HEK293 (cell line): ENCODE measurements at regions not wholly inside any gene's neighbourhood (a gene's known extent, or its start where the extent isn't known, plus 50 kb on each side); places are given as distances from the start of the nearest gene placed in this dataset.
"Not testable (repeated sequence)": the region's sequence is repeated elsewhere in the genome, so short reads cannot be mapped to it uniquely, and the experiment has no call there.

Experiments
- CTCF ChIA-PET: fragments of 350-600 bp; formaldehyde crosslinking; extraction: SDS; loops from one replicate; lab custom pipeline; 2021; ENCODE audit warnings: antibody characterized with exemption; lab: Yijun Ruan, JAX
- POLR2A ChIA-PET: fragments of 300-600 bp; formaldehyde crosslinking; extraction: SDS; loops from one replicate; lab custom pipeline; 2020; ENCODE audit warnings: antibody characterized with exemption, inconsistent platforms; lab: Yijun Ruan, JAX
- H3K27ac ChIP-seq: fragments of 200-500 bp; sonication (Bioruptor generic); 2 replicates; pipeline ENCODE4 v1.5.1; 2014; ENCODE audit warnings: low read depth, low read length, control low read depth, inconsistent platforms; ENCODE audit errors: extremely low read depth
- H3K36me3 ChIP-seq, 2 experiments: fragments of 200-500 bp in 1 of 2; sonication (Bioruptor generic) in 1 of 2; 1 replicate in 1 of 2; 2 replicates in 1 of 2; pipeline ENCODE4 v1.5.1; 2014 to 2017; ENCODE audit warnings: inconsistent platforms in 2 of 2, low read length in 2 of 2; ENCODE audit not compliant: control insufficient read depth in 2 of 2, insufficient read depth in 1 of 2
- H3K4me1 ChIP-seq: fragments of 200-500 bp; sonication (Bioruptor generic); 2 replicates; pipeline ENCODE4 v1.5.1; 2014; ENCODE audit warnings: mild to moderate bottlenecking, low read length, inconsistent platforms; ENCODE audit not compliant: control insufficient read depth, insufficient read depth
- H3K4me3 ChIP-seq: 2 replicates; pipeline ENCODE4 v1.5.1; 2011; ENCODE audit warnings: low read depth, mild to moderate bottlenecking, control low read depth, low read length, moderate library complexity
- H3K9me3 ChIP-seq: fragments of 200-500 bp; sonication (Bioruptor generic); 2 replicates; pipeline ENCODE4 v1.5.1; 2014; ENCODE audit warnings: low read depth, low read length, inconsistent platforms; ENCODE audit not compliant: control insufficient read depth, insufficient read depth
- HOXA7 ChIP-seq: sonication (generic); formaldehyde crosslinking; IDR thresholded peaks from 2 replicates; pipeline ENCODE4 v1.8.1; 2022; ENCODE audit warnings: missing genetic modification reagents, borderline replicate concordance
- MYNN ChIP-seq: fragments of 450-650 bp; formaldehyde crosslinking; IDR thresholded peaks from 2 replicates; pipeline ENCODE4 v1.5.1; 2016; ENCODE audit warnings: missing biosample characterization, missing genetic modification characterization, borderline replicate concordance
- REPIN1 ChIP-seq: fragments of 450-650 bp; formaldehyde crosslinking; IDR thresholded peaks from 2 replicates; pipeline ENCODE4 v1.5.1; 2017; ENCODE audit warnings: missing biosample characterization, missing genetic modification characterization, low read depth
- TRIM28 ChIP-seq: IDR thresholded peaks from 2 replicates; pipeline ENCODE4 v1.6.1; 2011; ENCODE audit warnings: low read length, control low read depth, borderline replicate concordance
- ZNF10 ChIP-seq: fragments of 450-650 bp; formaldehyde crosslinking; IDR thresholded peaks from 2 replicates; pipeline ENCODE4 v1.5.1; 2017; ENCODE audit warnings: missing biosample characterization, missing genetic modification characterization
- ZNF24 ChIP-seq: fragments of 450-650 bp; formaldehyde crosslinking; IDR thresholded peaks from 2 replicates; pipeline ENCODE4 v1.5.1; 2016; ENCODE audit warnings: missing biosample characterization, missing genetic modification characterization
- ZNF266 ChIP-seq: fragments of 450-650 bp; formaldehyde crosslinking; IDR thresholded peaks from 2 replicates; pipeline ENCODE4 v1.5.1; 2016; ENCODE audit warnings: missing biosample characterization, missing genetic modification characterization, low read depth
- ZNF488 ChIP-seq: fragments of 450-650 bp; formaldehyde crosslinking; IDR thresholded peaks from 2 replicates; pipeline ENCODE4 v1.5.1; 2016; ENCODE audit warnings: missing biosample characterization, missing genetic modification characterization
- ZNF558 ChIP-seq: fragments of 450-650 bp; formaldehyde crosslinking; IDR thresholded peaks from 2 replicates; pipeline ENCODE4 v1.5.1; 2016; ENCODE audit warnings: missing biosample characterization, missing genetic modification characterization
- ZNF596 ChIP-seq: fragments of 450-650 bp; IDR thresholded peaks from 2 replicates; pipeline ENCODE4 v1.5.0; 2018; ENCODE audit warnings: missing biosample characterization, mild to moderate bottlenecking, missing genetic modification characterization, moderate library complexity
- ZNF621 ChIP-seq: fragments of 450-650 bp; formaldehyde crosslinking; IDR thresholded peaks from 2 replicates; pipeline ENCODE4 v1.5.1; 2017; ENCODE audit warnings: missing biosample characterization, missing genetic modification characterization
- ZNF624 ChIP-seq: fragments of 450-650 bp; formaldehyde crosslinking; IDR thresholded peaks from 2 replicates; pipeline ENCODE4 v1.5.1; 2017; ENCODE audit warnings: missing biosample characterization, missing genetic modification characterization
- ZNF707 ChIP-seq: fragments of 450-650 bp; formaldehyde crosslinking; IDR thresholded peaks from 2 replicates; pipeline ENCODE4 v1.5.1; 2016; ENCODE audit warnings: missing biosample characterization, missing genetic modification characterization
- TF ChIP-seq, protein P1 (sequence below): fragments of 450-650 bp; formaldehyde crosslinking; IDR thresholded peaks from 2 replicates; pipeline ENCODE4 v1.5.1; 2016; ENCODE audit warnings: missing biosample characterization, missing genetic modification characterization, low read depth
- TF ChIP-seq, protein P2 (sequence below): fragments of 450-650 bp; formaldehyde crosslinking; IDR thresholded peaks from 2 replicates; pipeline ENCODE4 v1.5.1; 2017; ENCODE audit warnings: missing biosample characterization, missing genetic modification characterization
- TF ChIP-seq, protein P3 (sequence below): fragments of 450-650 bp; formaldehyde crosslinking; IDR thresholded peaks from 2 replicates; pipeline ENCODE4 v1.5.1; 2016; ENCODE audit warnings: missing biosample characterization, missing genetic modification characterization
- TF ChIP-seq, protein P4 (sequence below): fragments of 450-650 bp; formaldehyde crosslinking; IDR thresholded peaks from 2 replicates; pipeline ENCODE4 v1.5.1; 2016; ENCODE audit warnings: missing biosample characterization, missing genetic modification characterization
- TF ChIP-seq, protein P5 (sequence below): fragments of 450-650 bp; formaldehyde crosslinking; IDR thresholded peaks from 2 replicates; pipeline ENCODE4 v1.5.1; 2016; ENCODE audit warnings: missing biosample characterization, missing genetic modification characterization
- TF ChIP-seq, protein P6 (sequence below): fragments of 450-650 bp; formaldehyde crosslinking; IDR thresholded peaks from 2 replicates; pipeline ENCODE4 v1.5.1; 2017; ENCODE audit warnings: missing biosample characterization, mild to moderate bottlenecking, missing genetic modification characterization, moderate library complexity

GRCh38 chr20:55517584-55517983 lies 487.7 kb downstream of the CBLN4 start:
- H3K4me3 ChIP-seq, H3K27ac ChIP-seq, POLR2A ChIA-PET, H3K36me3 ChIP-seq, H3K9me3 ChIP-seq, CTCF ChIA-PET, H3K4me1 ChIP-seq: not testable (repeated sequence)
- TF ChIP-seq, protein P1, sequence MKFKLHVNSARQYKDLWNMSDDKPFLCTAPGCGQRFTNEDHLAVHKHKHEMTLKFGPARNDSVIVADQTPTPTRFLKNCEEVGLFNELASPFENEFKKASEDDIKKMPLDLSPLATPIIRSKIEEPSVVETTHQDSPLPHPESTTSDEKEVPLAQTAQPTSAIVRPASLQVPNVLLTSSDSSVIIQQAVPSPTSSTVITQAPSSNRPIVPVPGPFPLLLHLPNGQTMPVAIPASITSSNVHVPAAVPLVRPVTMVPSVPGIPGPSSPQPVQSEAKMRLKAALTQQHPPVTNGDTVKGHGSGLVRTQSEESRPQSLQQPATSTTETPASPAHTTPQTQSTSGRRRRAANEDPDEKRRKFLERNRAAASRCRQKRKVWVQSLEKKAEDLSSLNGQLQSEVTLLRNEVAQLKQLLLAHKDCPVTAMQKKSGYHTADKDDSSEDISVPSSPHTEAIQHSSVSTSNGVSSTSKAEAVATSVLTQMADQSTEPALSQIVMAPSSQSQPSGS: 0 out of 2 replicates have a peak, but pooled peaks have one; percentile 34

DNA sequence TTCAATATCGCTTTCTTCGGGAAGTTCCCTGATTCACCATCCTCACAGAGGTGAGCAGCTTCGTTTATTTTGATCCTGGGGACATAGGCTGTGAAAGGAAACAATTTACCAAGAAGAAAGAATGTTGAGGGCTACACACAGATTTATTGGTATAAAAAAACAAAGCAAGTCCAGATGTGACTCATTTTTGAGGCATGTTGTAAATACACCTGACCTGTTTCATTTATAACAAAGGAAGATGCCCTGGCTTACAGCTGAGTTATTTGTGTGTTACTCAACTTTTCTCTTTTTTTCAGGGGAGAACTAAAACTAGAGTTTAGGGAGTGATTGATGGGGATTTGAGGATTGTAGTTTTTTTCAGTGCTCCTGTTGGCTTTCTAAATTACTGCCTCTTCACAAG lies 489.5 kb downstream of the CBLN4 start:
- no peaks in the 10 kb centered on the region for H3K36me3 ChIP-seq
- no peak for TF ChIP-seq HOXA7 (CRISPR knock-in tag)
- TF ChIP-seq, protein P2, sequence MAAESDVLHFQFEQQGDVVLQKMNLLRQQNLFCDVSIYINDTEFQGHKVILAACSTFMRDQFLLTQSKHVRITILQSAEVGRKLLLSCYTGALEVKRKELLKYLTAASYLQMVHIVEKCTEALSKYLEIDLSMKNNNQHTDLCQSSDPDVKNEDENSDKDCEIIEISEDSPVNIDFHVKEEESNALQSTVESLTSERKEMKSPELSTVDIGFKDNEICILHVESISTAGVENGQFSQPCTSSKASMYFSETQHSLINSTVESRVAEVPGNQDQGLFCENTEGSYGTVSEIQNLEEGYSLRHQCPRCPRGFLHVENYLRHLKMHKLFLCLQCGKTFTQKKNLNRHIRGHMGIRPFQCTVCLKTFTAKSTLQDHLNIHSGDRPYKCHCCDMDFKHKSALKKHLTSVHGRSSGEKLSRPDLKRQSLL (tag by site-specific recombination): no peak
- TF ChIP-seq, protein P3, sequence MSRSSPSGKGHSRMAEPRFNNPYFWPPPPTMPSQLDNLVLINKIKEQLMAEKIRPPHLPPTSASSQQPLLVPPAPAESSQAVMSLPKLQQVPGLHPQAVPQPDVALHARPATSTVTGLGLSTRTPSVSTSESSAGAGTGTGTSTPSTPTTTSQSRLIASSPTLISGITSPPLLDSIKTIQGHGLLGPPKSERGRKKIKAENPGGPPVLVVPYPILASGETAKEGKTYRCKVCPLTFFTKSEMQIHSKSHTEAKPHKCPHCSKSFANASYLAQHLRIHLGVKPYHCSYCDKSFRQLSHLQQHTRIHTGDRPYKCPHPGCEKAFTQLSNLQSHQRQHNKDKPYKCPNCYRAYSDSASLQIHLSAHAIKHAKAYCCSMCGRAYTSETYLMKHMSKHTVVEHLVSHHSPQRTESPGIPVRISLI (tag by site-specific recombination): no peak
- TF ChIP-seq ZNF266 (tag by site-specific recombination): no peak
- TF ChIP-seq TRIM28: no peak
- no peak for TF ChIP-seq ZNF488
- TF ChIP-seq, protein P4, sequence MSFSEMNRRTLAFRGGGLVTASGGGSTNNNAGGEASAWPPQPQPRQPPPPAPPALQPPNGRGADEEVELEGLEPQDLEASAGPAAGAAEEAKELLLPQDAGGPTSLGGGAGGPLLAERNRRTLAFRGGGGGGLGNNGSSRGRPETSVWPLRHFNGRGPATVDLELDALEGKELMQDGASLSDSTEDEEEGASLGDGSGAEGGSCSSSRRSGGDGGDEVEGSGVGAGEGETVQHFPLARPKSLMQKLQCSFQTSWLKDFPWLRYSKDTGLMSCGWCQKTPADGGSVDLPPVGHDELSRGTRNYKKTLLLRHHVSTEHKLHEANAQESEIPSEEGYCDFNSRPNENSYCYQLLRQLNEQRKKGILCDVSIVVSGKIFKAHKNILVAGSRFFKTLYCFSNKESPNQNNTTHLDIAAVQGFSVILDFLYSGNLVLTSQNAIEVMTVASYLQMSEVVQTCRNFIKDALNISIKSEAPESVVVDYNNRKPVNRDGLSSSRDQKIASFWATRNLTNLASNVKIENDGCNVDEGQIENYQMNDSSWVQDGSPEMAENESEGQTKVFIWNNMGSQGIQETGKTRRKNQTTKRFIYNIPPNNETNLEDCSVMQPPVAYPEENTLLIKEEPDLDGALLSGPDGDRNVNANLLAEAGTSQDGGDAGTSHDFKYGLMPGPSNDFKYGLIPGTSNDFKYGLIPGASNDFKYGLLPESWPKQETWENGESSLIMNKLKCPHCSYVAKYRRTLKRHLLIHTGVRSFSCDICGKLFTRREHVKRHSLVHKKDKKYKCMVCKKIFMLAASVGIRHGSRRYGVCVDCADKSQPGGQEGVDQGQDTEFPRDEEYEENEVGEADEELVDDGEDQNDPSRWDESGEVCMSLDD: no peak
- TF ChIP-seq ZNF621 (tag by site-specific recombination): no peak
- TF ChIP-seq, protein P5, sequence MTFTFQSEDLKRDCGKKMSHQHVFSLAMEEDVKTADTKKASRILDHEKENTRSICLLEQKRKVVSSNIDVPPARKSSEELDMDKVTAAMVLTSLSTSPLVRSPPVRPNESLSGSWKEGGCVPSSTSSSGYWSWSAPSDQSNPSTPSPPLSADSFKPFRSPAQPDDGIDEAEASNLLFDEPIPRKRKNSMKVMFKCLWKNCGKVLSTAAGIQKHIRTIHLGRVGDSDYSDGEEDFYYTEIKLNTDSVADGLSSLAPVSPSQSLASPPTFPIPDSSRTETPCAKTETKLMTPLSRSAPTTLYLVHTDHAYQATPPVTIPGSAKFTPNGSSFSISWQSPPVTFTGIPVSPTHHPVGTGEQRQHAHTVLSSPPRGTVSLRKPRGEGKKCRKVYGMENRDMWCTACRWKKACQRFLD (tag by site-specific recombination): no peak
- TF ChIP-seq ZNF707 (tag by site-specific recombination): no peak
- no peak for TF ChIP-seq ZNF558 (tag by site-specific recombination)
- no peak for TF ChIP-seq MYNN (tag by site-specific recombination)
- TF ChIP-seq, protein P1: no peak
- TF ChIP-seq ZNF624 (tag by site-specific recombination): no peak
- no peak for TF ChIP-seq REPIN1 (tag by site-specific recombination)
- TF ChIP-seq, protein P6, sequence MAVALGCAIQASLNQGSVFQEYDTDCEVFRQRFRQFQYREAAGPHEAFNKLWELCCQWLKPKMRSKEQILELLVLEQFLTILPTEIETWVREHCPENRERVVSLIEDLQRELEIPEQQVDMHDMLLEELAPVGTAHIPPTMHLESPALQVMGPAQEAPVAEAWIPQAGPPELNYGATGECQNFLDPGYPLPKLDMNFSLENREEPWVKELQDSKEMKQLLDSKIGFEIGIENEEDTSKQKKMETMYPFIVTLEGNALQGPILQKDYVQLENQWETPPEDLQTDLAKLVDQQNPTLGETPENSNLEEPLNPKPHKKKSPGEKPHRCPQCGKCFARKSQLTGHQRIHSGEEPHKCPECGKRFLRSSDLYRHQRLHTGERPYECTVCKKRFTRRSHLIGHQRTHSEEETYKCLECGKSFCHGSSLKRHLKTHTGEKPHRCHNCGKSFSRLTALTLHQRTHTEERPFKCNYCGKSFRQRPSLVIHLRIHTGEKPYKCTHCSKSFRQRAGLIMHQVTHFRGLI (tag by site-specific recombination): no peak
- no peak for TF ChIP-seq ZNF24 (tag by site-specific recombination)
- no peak for TF ChIP-seq ZNF596
- TF ChIP-seq ZNF10 (tag by site-specific recombination): no peak
- H3K4me1 ChIP-seq: no peaks in the 10 kb centered on the region
- no peaks in the 10 kb centered on the region for H3K9me3 ChIP-seq
- ChIA-PET CTCF (no interaction called here), POLR2A (no interaction called here)
- no peak overlapping the region for H3K27ac ChIP-seq
- no peak overlapping the region for H3K4me3 ChIP-seq
